ENCODE measurements at regions not wholly inside any gene's neighbourhood (a gene's known extent, or its start where the extent isn't known, plus 50 kb on each side); places are given as distances from the start of the nearest gene placed in this dataset.

GRCh38 chr15:69843276-69843899, 254.3 kb downstream of the TLE3 start:
- no peak overlapping the region for H3K4me3 ChIP-seq (ENCODE audit: low read depth, low read length)
- DNase-seq (ENCODE audit: low read depth), result no peak
- TF ChIP-seq CTCF (IDR thresholded peaks at IDR 0.05; ENCODE audit: insufficient read depth, low read depth, low read length, missing control alignments), result no peak

- H3K4me3 ChIP-seq (ENCODE audit: low read depth, low read length), result no peak overlapping the region
- no peak for DNase-seq (ENCODE audit: low read depth)
- TF ChIP-seq CTCF (IDR thresholded peaks at IDR 0.05; ENCODE audit: insufficient read depth, low read depth, low read length, missing control alignments), result no peak
Observed at GRCh38 chr15:69843900-69844304, 253.8 kb downstream of the TLE3 start.

DNA sequence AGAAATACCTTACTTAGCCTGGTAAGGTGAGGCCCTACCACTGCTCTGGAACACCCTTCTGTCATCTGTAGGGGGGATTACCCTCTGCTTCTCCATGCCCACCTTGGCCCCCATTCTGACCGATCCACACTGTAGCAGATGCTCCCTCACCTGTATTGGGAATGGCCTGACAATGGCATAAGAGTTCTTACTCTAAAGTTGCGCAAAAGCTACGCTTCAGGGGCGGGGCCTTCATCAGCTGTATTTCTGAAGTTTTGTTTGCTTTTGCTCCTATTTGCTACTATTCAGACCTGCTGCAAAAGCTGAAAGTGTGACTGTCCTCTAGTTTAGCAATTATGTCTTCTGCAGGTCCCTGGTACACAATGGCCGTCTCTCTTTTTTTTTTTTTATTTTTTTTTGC, 252.6 kb downstream of the TLE3 start:
- TF ChIP-seq CTCF (IDR thresholded peaks at IDR 0.05; ENCODE audit: insufficient read depth, low read depth, low read length, missing control alignments), result no peak
- no peak overlapping the region for H3K4me3 ChIP-seq (ENCODE audit: low read depth, low read length)
- no peak for DNase-seq (ENCODE audit: low read depth)

GRCh38 chr15:69847625-69848024, 250.1 kb downstream of the TLE3 start:
- H3K4me3 ChIP-seq (ENCODE audit: low read depth, low read length), result no peak overlapping the region
- TF ChIP-seq CTCF (IDR thresholded peaks at IDR 0.05; ENCODE audit: insufficient read depth, low read depth, low read length, missing control alignments), result no peak
- no peak for DNase-seq (ENCODE audit: low read depth)

GRCh38 chr15:69848096-69848495, 249.6 kb downstream of the TLE3 start:
- no peak for DNase-seq (ENCODE audit: low read depth)
- H3K4me3 ChIP-seq (ENCODE audit: low read depth, low read length), result no peak overlapping the region
- no peak for TF ChIP-seq CTCF (IDR thresholded peaks at IDR 0.05; ENCODE audit: insufficient read depth, low read depth, low read length, missing control alignments)

GRCh38 chr15:69848551-69849231, 249.0 kb downstream of the TLE3 start:
- no peak overlapping the region for H3K4me3 ChIP-seq (ENCODE audit: low read depth, low read length)
- DNase-seq (ENCODE audit: low read depth), result no peak
- TF ChIP-seq CTCF (IDR thresholded peaks at IDR 0.05; ENCODE audit: insufficient read depth, low read depth, low read length, missing control alignments), result no peak

DNA sequence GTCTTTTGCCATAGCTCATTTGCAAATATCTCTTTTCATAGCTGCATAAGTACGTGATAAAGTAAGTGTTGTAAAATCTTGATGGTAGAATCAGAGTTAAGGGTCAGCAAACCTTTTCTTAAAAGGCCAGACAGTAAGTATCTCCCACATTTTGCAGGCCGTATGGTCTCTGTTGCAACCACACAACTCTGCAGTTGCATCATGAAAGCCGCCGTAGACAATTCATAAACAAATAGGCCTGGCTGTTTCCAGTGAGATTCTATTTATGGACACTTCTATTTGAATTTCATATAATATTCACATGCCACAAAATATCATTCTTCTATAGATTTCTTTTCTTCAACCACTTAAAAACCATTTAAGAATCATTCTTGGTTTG, 248.5 kb downstream of the TLE3 start:
- no peak for DNase-seq (ENCODE audit: low read depth)
- no peak overlapping the region for H3K4me3 ChIP-seq (ENCODE audit: low read depth, low read length)
- no peak for TF ChIP-seq CTCF (IDR thresholded peaks at IDR 0.05; ENCODE audit: insufficient read depth, low read depth, low read length, missing control alignments)

All from GM12865 (cell line).